ENCODE measurements at regions not wholly inside any gene's neighbourhood (a gene's known extent, or its start where the extent isn't known, plus 50 kb on each side); places are given as distances from the start of the nearest gene placed in this dataset.

DNA sequence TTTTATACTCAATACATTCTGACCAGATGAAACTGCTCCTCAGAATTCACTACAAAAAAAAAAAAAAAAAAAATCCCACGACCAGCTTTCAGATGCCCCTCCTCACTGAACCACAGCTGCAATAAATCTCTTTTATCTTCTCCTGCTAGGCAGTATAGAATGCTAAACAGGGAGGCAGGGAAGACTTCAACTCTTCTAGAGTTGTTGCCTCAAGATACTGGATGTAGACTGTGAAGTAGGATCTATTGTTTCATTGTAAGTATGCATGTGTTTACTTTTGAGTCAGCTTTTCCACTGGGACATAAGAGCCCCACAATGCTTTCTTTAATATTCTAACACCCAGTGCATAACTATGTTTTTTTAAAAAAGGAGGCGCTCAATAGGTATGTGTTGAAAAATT lies 401.4 kb downstream of the TBL1XR1 start:
- H3K36me3 ChIP-seq (replicated peaks): no peaks in the 10 kb centered on the region
- no peaks in the 10 kb centered on the region for H3K27me3 ChIP-seq (replicated peaks)
- TF ChIP-seq, protein P1, sequence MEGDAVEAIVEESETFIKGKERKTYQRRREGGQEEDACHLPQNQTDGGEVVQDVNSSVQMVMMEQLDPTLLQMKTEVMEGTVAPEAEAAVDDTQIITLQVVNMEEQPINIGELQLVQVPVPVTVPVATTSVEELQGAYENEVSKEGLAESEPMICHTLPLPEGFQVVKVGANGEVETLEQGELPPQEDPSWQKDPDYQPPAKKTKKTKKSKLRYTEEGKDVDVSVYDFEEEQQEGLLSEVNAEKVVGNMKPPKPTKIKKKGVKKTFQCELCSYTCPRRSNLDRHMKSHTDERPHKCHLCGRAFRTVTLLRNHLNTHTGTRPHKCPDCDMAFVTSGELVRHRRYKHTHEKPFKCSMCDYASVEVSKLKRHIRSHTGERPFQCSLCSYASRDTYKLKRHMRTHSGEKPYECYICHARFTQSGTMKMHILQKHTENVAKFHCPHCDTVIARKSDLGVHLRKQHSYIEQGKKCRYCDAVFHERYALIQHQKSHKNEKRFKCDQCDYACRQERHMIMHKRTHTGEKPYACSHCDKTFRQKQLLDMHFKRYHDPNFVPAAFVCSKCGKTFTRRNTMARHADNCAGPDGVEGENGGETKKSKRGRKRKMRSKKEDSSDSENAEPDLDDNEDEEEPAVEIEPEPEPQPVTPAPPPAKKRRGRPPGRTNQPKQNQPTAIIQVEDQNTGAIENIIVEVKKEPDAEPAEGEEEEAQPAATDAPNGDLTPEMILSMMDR (IDR thresholded peaks at IDR 0.05; ENCODE audit: low read depth, low read length, missing control alignments): no peak
- no peak for DNase-seq
- H3K4me3 ChIP-seq (ENCODE audit: low read depth, low read length): no peak overlapping the region
- in situ Hi-C loops (cut with HindIII; ENCODE audit: low pct_ligation_motif_present, low sequenced_read_pairs): no loop called here
- H3K27ac ChIP-seq: no peak overlapping the region

DNA sequence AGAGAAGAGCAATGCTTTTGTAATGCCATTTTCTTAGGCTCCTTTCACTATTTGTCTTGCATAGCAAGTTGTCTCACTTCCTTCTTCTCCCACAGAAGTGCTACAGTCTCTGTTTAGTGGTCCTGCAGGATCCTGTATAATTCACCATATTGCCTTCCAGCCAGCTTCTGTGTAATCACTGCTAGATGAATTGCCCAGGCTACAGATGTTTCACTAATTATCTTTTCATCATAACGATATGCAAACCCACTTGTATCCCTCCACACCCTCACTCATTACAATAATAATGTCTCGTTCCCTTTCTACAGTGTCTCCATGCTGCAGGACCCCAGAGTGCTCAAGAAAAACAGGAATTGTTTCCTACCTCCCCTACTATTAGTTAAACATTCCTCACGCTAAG lies 402.9 kb downstream of the TBL1XR1 start:
- H3K27me3 ChIP-seq (replicated peaks): no peaks in the 10 kb centered on the region
- H3K27ac ChIP-seq: no peak overlapping the region
- H3K4me3 ChIP-seq (ENCODE audit: low read depth, low read length): no peak overlapping the region
- DNase-seq: no peak
- TF ChIP-seq, protein P1 (IDR thresholded peaks at IDR 0.05; ENCODE audit: low read depth, low read length, missing control alignments): no peak
- in situ Hi-C loops (cut with HindIII; ENCODE audit: low pct_ligation_motif_present, low sequenced_read_pairs): no loop called here
- H3K36me3 ChIP-seq (replicated peaks): no peaks in the 10 kb centered on the region

DNA sequence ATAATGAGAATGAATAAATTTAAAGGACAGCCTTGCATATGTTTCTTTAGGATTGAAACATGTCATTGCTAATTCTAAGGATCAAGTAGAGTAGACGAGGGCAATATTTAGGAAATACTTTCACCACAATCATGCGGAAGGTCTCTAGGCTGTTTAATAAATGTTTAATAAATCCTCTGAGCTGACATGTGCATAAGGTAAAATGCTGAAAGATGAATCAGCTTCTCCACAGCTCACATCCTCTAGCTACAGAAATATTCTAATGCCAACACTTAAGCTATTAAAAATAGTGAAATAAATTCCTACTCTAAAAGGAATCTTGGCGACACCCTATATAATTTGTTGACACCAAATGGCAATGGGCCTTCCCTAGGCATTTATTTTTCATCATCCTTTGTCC lies 407.3 kb downstream of the TBL1XR1 start:
- TF ChIP-seq, protein P1 (IDR thresholded peaks at IDR 0.05; ENCODE audit: low read depth, low read length, missing control alignments): no peak
- no peaks in the 10 kb centered on the region for H3K36me3 ChIP-seq (replicated peaks)
- no peak overlapping the region for H3K27ac ChIP-seq
- no peak overlapping the region for H3K4me3 ChIP-seq (ENCODE audit: low read depth, low read length)
- no peaks in the 10 kb centered on the region for H3K27me3 ChIP-seq (replicated peaks)
- in situ Hi-C loops (cut with HindIII; ENCODE audit: low pct_ligation_motif_present, low sequenced_read_pairs): no loop called here
- no peak for DNase-seq

DNA sequence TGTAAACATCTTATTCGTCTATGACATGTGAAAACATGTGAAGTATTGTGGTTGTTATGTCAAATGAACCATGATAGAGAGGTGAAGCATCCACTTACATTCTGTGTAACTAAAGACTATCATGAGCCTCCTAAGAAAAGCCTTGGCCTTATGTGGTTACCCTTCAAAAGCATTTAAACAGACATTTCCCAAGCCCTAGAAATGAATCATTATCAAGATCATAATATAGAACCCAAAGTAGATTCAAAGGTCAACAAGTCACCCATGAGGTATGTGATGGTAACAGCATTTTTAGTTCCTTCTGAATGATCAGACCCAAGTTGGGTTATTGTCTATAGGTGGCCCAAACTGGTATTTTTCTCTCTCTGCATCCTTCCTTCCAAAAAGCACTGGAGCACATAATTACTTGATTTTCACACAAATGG lies 408.0 kb downstream of the TBL1XR1 start:
- Histone ChIP-seq H3K27me3 (replicated peaks) (no peaks in the 10 kb centered on the region), H3K4me3 (ENCODE audit: low read depth, low read length) (no peak overlapping the region), H3K27ac (no peak overlapping the region), H3K36me3 (replicated peaks) (no peaks in the 10 kb centered on the region)
- DNase-seq: no peak
- TF ChIP-seq, protein P1 (IDR thresholded peaks at IDR 0.05; ENCODE audit: low read depth, low read length, missing control alignments): no peak
- in situ Hi-C loops (cut with HindIII; ENCODE audit: low pct_ligation_motif_present, low sequenced_read_pairs): no loop called here

DNA sequence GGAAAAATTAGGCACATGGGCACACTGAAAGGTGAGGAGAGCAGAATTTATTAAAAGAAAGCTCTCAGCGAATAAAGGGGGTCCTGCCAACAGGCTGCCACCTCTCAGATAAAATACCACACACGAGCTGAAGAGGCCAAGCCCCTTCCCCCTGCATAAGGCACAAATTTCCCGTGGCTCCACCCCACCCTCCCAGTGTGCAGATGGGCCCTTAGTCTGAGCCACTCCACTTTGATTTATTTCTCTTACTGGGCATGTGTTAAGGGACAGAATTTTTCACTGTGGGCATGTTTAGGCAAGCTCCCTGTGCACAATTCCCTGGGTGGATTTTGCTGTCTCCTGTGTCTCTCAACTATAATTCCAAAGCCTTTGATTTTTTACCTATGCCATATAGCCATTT lies 409.8 kb downstream of the TBL1XR1 start:
- H3K36me3 ChIP-seq (replicated peaks): no peaks in the 10 kb centered on the region
- no peak for DNase-seq
- TF ChIP-seq, protein P1 (IDR thresholded peaks at IDR 0.05; ENCODE audit: low read depth, low read length, missing control alignments): no peak
- in situ Hi-C loops (cut with HindIII; ENCODE audit: low pct_ligation_motif_present, low sequenced_read_pairs): no loop called here
- no peaks in the 10 kb centered on the region for H3K27me3 ChIP-seq (replicated peaks)
- H3K4me3 ChIP-seq (ENCODE audit: low read depth, low read length): no peak overlapping the region
- no peak overlapping the region for H3K27ac ChIP-seq

DNA sequence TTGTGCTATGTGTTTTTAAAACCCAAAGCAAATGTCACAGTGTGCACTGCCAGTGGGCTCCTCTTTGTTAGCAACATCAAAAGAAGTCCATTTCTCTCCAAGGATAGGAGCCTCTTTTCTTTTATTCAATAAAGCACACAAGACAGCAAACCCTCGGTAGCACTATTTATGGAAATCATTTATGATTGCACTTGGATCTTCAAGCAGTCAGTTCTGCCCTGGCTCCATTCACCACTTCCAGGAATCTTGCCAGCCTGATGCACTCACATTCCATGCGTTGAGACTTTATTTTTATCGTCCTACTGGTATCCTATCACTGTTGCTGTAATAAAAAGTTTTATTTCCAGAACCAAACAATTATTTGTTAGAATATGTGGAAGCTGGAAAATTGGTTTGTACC lies 412.1 kb downstream of the TBL1XR1 start:
- no peaks in the 10 kb centered on the region for H3K27me3 ChIP-seq (replicated peaks)
- H3K36me3 ChIP-seq (replicated peaks): no peaks in the 10 kb centered on the region
- in situ Hi-C loops (cut with HindIII; ENCODE audit: low pct_ligation_motif_present, low sequenced_read_pairs): no loop called here
- DNase-seq: no peak
- H3K4me3 ChIP-seq (ENCODE audit: low read depth, low read length): no peak overlapping the region
- no peak overlapping the region for H3K27ac ChIP-seq
- TF ChIP-seq, protein P1 (IDR thresholded peaks at IDR 0.05; ENCODE audit: low read depth, low read length, missing control alignments): no peak
